H7 (cell line): ENCODE measurements at regions not wholly inside any gene's neighbourhood (a gene's known extent, or its start where the extent isn't known, plus 50 kb on each side); places are given as distances from the start of the nearest gene placed in this dataset.

ENCODE experiments used
- DNase-seq: peaks from one replicate; pipeline ENCODE4 v3.0.0; 2012
- H3K27me3 ChIP-seq: 2 replicates; pipeline ENCODE4 v1.6.0; 2011; ENCODE audit warnings: mild to moderate bottlenecking, low read length; ENCODE audit not compliant: control insufficient read depth, insufficient read depth
- H3K36me3 ChIP-seq: replicated peaks from 2 replicates; pipeline ENCODE4 v1.5.1; 2011; ENCODE audit warnings: low read length; ENCODE audit not compliant: control insufficient read depth, insufficient read depth
- H3K4me3 ChIP-seq: 2 replicates; pipeline ENCODE4 v1.5.1; 2011; ENCODE audit warnings: low read depth, mild to moderate bottlenecking, control low read depth, low read length, moderate library complexity; ENCODE audit not compliant: insufficient read depth

DNA sequence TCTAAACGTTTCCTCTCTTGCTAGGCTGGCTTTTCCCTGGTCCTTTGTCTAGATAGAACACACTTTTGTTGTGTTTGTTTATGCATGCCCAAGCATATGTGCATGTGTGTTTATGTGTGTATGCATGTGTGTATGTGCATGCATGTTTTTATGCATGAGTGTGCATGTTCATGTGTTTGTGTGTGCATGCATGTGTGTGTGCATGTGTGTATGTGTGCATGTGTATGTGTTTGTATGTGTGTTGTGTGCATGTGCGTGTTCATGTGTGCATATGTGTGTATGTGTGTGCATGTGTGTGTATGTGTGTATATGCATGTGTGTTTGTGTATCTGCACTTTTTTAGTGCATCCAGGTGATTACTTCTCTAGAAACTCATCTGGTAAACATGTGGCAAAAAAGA is 558.0 kb downstream of the GALR1 start:
- no peaks in the 10 kb centered on the region for H3K36me3 ChIP-seq
- H3K27me3 ChIP-seq, result no peaks in the 10 kb centered on the region
- no peak overlapping the region for H3K4me3 ChIP-seq
- DNase-seq, result no peak

DNA sequence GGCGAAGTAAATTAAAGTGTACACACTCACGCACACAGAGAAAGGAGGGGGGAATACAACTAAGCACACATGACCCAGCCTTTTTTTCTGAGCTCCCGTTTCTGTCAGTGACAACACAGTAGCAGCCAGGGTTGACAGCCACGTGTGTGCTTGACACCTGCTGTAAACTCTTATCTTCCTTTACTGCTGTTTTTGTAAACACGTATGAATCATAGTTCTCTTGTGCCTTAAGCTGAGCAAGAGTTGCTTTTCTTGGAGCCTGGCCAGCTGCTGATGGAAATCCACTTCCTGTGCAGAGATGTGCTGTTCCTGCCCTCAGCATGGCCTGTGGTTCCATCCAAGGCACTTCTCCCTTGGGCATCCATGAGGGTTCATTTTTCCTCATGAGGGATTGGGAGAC is 561.9 kb downstream of the GALR1 start:
- DNase-seq, result no peak

DNA sequence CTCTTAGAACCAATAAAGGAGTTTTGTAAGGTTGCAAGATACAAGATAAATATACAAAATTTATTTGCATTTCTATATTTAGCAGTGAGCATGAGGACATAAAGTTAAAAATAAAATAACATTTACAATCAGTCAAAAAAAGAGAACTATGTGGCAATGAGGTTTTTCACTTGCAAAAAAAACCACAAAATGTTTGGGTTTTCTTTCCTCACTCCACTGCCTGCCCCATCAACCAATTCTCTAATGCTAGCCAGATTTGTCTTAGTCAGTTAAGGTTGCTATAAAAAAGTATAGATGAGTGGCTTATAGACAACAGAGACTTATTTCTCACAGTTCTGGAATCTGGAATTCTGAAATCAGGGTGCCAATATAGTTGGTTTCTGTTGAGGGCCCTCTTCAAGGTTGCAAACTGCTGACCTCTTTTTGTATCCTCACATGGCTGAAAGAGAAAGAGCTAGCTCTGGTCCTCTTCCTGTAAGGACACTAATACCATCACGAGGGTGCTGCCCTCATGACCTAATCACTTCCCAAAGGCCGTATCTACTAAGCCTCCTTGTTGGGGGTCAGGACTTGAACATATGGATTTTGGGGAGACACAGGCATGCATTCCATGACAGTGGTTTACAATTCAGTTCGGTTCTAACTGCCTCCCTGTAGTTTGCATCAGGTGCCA is 566.2 kb downstream of the GALR1 start:
- DNase-seq, result no peak
- Histone ChIP-seq H3K27me3 (no peaks in the 10 kb centered on the region), H3K36me3 (no peaks in the 10 kb centered on the region), H3K4me3 (no peak overlapping the region)

More for the DNA sequence above, 561.9 kb downstream of the GALR1 start:
- no peaks in the 10 kb centered on the region for H3K36me3 ChIP-seq
- H3K27me3 ChIP-seq, result no peaks in the 10 kb centered on the region
- H3K4me3 ChIP-seq, result no peak overlapping the region

DNA sequence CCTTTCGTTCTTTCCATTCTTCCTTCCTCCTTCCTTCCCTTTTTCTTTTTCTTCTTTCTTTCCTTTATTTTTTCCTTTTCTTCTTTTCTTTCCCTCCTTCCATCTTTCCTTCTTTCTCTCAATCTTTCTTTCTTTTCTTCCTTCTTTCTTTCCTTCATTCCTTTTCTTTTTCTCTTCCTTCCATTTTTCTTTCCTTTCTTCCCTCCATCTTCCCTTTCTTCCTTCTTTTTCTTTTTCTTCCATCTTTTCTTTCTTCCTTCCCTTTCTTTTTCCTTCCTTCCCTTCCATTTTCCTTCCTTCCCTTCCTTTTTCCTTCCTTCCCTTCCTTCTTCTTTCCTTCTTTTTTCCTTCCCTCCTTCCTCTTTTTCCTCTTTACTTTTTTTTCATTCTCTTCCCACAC is 568.7 kb downstream of the GALR1 start:
- no peak overlapping the region for H3K4me3 ChIP-seq
- no peak for DNase-seq
- no peaks in the 10 kb centered on the region for H3K27me3 ChIP-seq
- no peaks in the 10 kb centered on the region for H3K36me3 ChIP-seq

DNA sequence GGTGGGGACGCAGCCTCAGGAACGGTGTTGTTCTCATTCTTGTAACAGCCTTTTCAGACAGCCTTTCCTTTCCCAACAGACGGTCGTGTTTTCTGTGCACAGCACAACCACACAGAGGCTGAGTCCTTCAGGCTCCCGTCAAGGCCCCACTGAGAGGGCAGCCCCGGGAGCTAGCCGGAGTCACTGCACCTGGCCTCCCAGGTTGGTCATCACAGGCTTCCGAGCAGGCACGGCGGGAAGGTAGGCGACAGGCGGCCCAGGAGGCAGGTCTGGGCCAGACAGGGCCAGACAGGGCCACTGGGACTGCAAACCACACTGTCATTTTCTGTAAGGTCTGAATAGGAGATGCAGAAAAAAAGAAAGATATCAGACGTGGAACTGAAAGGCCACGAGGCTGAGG is 570.8 kb downstream of the GALR1 start:
- H3K27me3 ChIP-seq, result no peaks in the 10 kb centered on the region
- no peak for DNase-seq
- no peak overlapping the region for H3K4me3 ChIP-seq
- H3K36me3 ChIP-seq, result no peaks in the 10 kb centered on the region

DNA sequence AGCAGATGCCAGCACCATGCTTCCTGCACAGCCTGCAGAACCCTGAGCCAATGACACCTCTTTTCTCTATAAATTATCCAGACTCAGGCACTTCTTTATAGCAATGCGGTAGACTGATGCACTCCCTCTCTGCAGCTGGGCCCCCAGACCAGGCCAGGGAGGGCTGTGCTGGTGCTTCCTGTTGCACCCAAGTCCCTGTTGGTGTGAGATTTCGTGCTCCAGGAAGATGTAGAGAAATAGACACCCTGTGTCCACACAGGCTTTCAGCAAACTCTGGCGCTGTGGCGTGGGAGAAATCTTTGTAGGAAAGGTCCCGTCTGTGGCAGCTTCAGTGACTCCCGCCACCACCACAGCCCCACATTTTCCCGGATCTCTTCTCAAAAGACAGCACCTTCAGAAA is 572.2 kb downstream of the GALR1 start:
- DNase-seq, result no peak
- Histone ChIP-seq H3K36me3 (no peaks in the 10 kb centered on the region), H3K4me3 (no peak overlapping the region), H3K27me3 (no peaks in the 10 kb centered on the region)

DNA sequence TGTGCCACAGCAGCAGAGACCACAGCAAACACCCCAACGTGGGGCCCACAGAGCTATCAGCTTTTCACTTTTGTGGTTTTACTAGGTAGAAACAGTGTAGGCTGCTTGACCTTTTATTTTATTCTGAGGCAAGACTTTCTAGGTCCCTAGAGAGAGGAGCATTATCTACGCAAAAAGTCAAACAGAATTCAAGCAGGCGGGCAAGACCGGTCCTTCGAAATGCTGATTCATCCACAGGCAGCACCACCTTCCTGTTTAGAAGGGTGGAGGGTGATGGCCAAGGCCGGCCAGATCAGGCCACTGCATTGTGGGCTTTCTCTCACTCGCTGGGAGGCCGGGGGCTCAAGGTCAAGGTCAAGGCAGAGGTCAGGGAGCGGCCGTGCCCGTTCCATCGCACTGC is 573.0 kb downstream of the GALR1 start:
- DNase-seq, result no peak
- Histone ChIP-seq H3K27me3 (no peaks in the 10 kb centered on the region), H3K4me3 (no peak overlapping the region), H3K36me3 (no peaks in the 10 kb centered on the region)

DNA sequence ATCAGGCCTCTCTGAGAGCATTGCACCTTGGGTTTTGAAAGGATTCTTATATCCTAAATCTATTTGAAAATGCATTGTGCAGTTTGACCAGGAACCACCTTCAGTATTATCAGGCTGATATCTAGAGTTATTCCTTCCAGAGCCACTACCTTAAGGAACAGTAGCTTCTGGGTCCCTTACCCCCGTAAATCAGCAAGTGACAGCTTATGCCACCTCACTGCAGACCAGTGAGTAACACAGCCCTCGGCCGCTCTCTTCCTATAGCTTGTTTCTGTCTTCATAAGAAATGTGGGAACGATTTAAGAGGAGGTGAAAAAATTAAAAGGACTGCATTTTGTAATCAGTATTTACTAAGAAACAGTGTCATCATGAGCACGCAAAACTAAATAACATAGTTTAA is 584.2 kb downstream of the GALR1 start:
- no peaks in the 10 kb centered on the region for H3K36me3 ChIP-seq
- no peak overlapping the region for H3K4me3 ChIP-seq
- no peak for DNase-seq
- H3K27me3 ChIP-seq, result no peaks in the 10 kb centered on the region; the same call in 1 of the 2 replicates

DNA sequence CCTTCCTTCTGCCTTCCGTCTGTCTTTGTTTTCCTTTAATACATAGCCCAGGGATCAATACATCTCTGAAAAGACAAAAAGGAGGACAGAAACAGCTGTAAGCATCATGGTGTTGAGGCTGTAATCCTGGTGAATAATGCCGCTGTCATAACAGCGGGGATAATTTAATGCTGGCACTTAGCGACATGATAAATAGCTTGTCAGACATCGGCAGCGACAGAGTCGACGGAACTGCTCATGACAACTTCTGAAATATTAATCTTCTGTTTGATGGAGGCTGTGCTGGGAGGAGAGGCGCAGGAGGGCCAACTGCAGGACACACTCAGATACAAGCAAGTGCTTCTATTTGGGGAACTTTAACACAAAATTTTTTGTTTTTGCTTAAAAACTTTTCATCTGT is 602.2 kb downstream of the GALR1 start:
- Histone ChIP-seq H3K27me3 (no peaks in the 10 kb centered on the region), H3K4me3 (no peak overlapping the region)

DNA sequence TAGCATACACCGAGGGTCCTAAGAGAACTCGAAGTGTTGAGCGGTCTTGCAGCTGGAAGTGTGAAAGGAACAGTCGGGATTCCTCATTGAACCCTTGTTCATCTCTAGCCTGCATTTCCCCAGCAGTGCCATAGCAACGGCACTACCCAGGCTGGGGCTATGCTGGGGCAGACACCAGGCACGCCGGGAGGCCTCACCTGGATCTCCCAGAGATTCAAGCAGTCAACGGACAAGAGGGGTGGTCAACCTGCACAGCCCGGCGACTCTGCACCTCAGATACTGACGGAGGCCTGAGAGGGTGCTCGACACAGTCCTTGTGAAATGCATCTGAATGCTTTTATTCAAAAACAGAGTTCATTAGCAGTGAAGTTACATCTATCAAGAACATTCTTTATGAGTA is 604.2 kb downstream of the GALR1 start:
- H3K36me3 ChIP-seq, result no peaks in the 10 kb centered on the region
- H3K4me3 ChIP-seq, result no peak overlapping the region
- H3K27me3 ChIP-seq, result no peaks in the 10 kb centered on the region
- no peak for DNase-seq

More for the DNA sequence above, 602.2 kb downstream of the GALR1 start:
- DNase-seq, result no peak
- no peaks in the 10 kb centered on the region for H3K36me3 ChIP-seq

DNA sequence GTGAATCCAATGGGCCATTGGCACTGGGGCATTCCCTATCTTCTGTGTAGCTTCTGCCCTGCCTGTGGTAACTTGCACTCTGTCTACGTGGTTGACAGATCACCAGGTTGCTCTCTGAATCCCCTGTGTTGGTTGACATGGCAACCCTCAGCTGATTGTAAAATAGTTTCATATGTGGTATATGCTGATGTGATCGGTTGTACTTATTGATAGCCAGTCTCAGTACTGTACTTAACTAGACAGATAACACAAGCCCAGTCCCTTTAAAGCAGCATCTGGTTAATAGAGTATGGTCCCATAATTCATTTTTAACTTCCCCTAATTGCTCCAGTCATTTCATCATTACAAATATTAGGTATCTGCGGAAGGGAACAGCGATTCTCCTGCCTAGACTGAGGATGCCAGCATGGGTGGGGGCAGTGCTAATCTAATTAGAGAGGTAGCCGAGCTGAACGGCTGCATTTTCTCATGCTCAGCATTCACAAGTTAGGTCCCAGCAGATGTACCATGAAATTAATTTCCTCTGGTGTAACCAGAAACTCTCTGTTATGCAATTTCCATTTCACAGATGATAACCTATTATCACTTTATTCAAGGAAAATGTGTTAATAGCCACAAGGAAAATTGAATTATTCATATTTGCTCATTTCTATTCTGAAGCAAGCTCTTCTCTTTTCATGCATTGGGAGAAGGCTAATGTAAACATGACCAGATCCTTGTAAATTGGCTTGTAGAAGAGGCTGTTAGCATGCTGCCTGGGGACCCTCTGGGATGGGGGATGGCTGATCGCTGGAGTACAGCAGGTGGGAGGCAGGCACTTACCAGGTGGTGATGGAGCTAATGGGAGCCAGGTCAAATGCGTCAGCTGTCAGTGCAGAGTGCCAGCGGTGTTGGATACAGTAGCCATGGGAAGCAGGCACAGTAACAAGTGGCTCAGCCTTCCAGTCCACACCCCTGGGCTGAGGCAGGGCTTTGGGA is 608.3 kb downstream of the GALR1 start:
- H3K4me3 ChIP-seq, result no peak overlapping the region
- no peaks in the 10 kb centered on the region for H3K36me3 ChIP-seq
- no peak for DNase-seq
- no peaks in the 10 kb centered on the region for H3K27me3 ChIP-seq

DNA sequence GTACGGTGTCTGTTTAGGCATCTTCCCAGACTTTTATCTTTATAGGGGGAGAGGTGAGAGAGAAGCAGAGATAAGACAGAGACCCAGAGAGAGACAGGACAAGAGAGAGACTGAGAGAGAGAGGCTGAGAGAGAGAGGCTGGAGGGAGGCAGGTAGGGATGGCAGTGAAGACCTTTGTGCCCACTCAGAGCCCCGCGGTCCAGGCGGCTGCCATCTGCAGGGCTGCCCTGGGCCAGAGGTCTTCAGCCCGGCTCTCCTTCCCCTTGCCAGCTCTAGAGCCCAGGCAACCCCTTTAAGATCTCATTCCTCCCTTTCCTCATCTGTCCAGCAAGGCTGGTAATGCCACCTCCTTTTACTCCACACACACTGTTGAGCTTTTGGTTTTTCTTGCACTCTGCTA is 610.0 kb downstream of the GALR1 start:
- no peak overlapping the region for H3K4me3 ChIP-seq
- H3K27me3 ChIP-seq, result no peaks in the 10 kb centered on the region
- no peak for DNase-seq
- no peaks in the 10 kb centered on the region for H3K36me3 ChIP-seq

DNA sequence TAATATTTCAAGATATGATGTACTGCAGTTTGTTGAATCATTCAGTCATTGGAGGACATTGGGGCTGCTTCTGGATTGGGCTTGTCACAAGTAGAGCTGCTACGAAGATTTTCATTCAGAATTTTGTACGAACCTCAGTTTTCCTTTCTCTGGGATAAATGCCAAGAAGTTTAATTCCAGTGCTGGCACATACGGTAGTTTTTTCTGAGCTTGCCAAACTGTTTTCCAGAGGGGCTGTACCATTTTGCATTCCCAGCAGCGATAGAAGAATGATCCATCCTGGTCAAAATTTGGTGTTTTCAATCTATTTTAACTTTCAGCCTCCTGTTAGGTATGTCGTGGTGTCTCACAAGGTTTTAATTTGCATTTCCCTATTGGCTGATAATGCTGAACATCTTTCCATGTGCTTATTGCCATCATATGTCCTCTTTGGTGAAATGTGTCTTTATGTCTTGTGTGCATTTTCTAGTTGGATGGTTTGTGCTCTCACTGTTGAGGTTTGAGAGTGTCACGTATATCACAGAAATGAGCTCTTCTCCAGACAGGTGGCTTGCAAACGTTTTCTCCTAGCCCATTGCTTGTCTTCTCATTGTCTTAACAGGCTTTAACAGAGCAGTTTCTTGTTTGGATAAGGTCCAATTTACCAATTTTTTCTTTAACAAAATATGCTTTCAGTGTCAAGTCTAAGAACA is 612.6 kb downstream of the GALR1 start:
- DNase-seq, result no peak
- Histone ChIP-seq H3K4me3 (no peak overlapping the region), H3K36me3 (no peaks in the 10 kb centered on the region), H3K27me3 (no peaks in the 10 kb centered on the region)

DNA sequence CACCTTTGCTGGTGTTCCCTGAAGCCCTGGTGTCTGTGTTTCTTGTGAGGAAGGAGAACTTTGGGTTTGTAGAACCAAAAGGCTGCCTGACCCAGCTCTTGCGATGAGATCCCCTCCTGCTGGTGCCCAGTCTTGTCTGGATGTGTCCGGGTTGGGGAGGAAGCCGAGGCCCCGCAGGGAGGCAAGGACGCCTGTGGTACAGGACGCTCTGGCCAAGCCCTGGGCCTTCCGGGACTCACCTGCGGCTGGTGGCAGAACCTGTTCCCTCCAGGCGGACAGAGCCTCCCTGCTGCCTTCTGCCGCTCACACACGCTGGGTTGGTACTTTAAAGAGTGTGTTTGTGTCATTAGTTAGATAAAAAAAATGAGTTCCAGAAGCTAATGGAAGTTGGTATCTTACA is 616.2 kb downstream of the GALR1 start:
- H3K36me3 ChIP-seq, result no peaks in the 10 kb centered on the region
- H3K27me3 ChIP-seq, result no peaks in the 10 kb centered on the region
- H3K4me3 ChIP-seq, result no peak overlapping the region
- DNase-seq, result peak; percentile 10

DNA sequence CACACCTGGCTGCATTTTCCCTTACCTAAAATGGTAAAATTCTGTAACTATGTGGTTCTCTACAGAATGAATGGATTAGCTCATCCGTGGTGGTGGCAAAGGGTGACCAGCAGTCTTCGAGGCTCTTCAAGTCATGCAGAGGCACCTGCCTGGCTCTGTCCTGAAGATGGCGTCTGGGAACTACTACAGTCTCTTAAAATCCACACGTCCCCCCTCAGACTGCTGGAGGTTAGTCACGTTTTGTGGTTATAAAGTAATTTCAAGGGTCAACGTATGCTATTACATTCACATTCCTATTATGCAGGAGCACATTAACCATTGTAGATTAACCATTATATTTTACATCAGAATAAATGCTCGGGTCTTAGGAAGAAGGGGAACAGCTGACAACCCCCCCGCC is 616.7 kb downstream of the GALR1 start:
- H3K4me3 ChIP-seq, result no peak overlapping the region
- no peaks in the 10 kb centered on the region for H3K27me3 ChIP-seq
- H3K36me3 ChIP-seq, result no peaks in the 10 kb centered on the region
- DNase-seq, result peak; percentile 63
